ENCODE measurements at regions not wholly inside any gene's neighbourhood (a gene's known extent, or its start where the extent isn't known, plus 50 kb on each side); places are given as distances from the start of the nearest gene placed in this dataset.
"Not testable (repeated sequence)": the region's sequence is repeated elsewhere in the genome, so short reads cannot be mapped to it uniquely, and the experiment has no call there.

GRCh38 chr2:53610260-53610659, 157.3 kb upstream of the CHAC2 start:
- DNase-seq, result no peak

- no peak for DNase-seq
Measured at GRCh38 chr2:53609551-53609950, 158.1 kb upstream of the CHAC2 start.

GRCh38 chr2:53608293-53608692, 159.3 kb upstream of the CHAC2 start:
- no peak for DNase-seq

- DNase-seq, result no peak
Measured at GRCh38 chr2:53600815-53601214, 166.8 kb upstream of the CHAC2 start.

- DNase-seq, result not testable (repeated sequence)
Measured at GRCh38 chr2:53586733-53587612, 180.6 kb upstream of the CHAC2 start.

- no peak for DNase-seq
Measured at GRCh38 chr2:53584986-53585385, 182.6 kb upstream of the CHAC2 start.

- DNase-seq, result no peak
Measured at GRCh38 chr2:53583583-53583982, 184.0 kb upstream of the CHAC2 start.

GRCh38 chr2:53582556-53582955, 185.0 kb upstream of the CHAC2 start:
- no peak for DNase-seq

- DNase-seq, result no peak
Measured at GRCh38 chr2:53576166-53576565, 191.4 kb upstream of the CHAC2 start.

GRCh38 chr2:53575721-53576124, 191.9 kb upstream of the CHAC2 start:
- DNase-seq, result peak; percentile 11

GRCh38 chr2:53572696-53573095, 194.9 kb upstream of the CHAC2 start:
- no peak for DNase-seq

GRCh38 chr2:53569957-53570727, 197.5 kb upstream of the CHAC2 start:
- DNase-seq, result no peak

GRCh38 chr2:53568469-53568868, 199.1 kb upstream of the CHAC2 start:
- peak; percentile 8 for DNase-seq

- DNase-seq, result no peak
Measured at GRCh38 chr2:53567073-53567472, 200.5 kb upstream of the CHAC2 start.

- no peak for DNase-seq
Measured at GRCh38 chr2:53562407-53562806, 205.2 kb upstream of the CHAC2 start.

GRCh38 chr2:53561155-53561554, 206.4 kb upstream of the CHAC2 start:
- DNase-seq, result no peak

- no peak for DNase-seq
Measured at GRCh38 chr2:53559302-53559966, 208.2 kb upstream of the CHAC2 start.

- no peak for DNase-seq
Measured at GRCh38 chr2:53558867-53559266, 208.7 kb upstream of the CHAC2 start.

- DNase-seq, result no peak
Measured at GRCh38 chr2:53549497-53549896, 218.1 kb upstream of the CHAC2 start.

- DNase-seq, result no peak
Measured at GRCh38 chr2:53545604-53546003, 222.0 kb upstream of the CHAC2 start.

- no peak for DNase-seq
Measured at GRCh38 chr2:53544871-53545558, 222.6 kb upstream of the CHAC2 start.

- DNase-seq, result no peak
Measured at GRCh38 chr2:53543083-53543482, 224.5 kb upstream of the CHAC2 start.
